H9 (cell line): ENCODE measurements at regions not wholly inside any gene's neighbourhood (a gene's known extent, or its start where the extent isn't known, plus 50 kb on each side); places are given as distances from the start of the nearest gene placed in this dataset.

Experiments
- DNase-seq: peaks from one replicate; pipeline ENCODE4 v3.0.0-alpha.2; 2017
- H2AFZ ChIP-seq: one replicate; pipeline ENCODE4 v1.6.1; 2013; ENCODE audit warnings: mild to moderate bottlenecking, low read length, control low read depth, moderate library complexity
- H2AK5ac ChIP-seq: 2 replicates; pipeline ENCODE4 v1.6.1; 2013; ENCODE audit warnings: low read length, control low read depth, mixed read lengths; ENCODE audit not compliant: insufficient read length
- H2BK120ac ChIP-seq: one replicate; pipeline ENCODE4 v1.6.1; 2013; ENCODE audit warnings: low read depth, mild to moderate bottlenecking, low read length, control low read depth, inconsistent platforms; ENCODE audit not compliant: poor library complexity, severe bottlenecking
- H2BK12ac ChIP-seq: 2 replicates; pipeline ENCODE4 v1.6.1; 2013; ENCODE audit warnings: low read length, control low read depth, mixed read lengths, low read depth; ENCODE audit not compliant: insufficient read length
- H2BK15ac ChIP-seq: 2 replicates; pipeline ENCODE4 v1.6.1; 2013; ENCODE audit warnings: low read depth, low read length, control low read depth
- H2BK20ac ChIP-seq: one replicate; pipeline ENCODE4 v1.6.1; 2013; ENCODE audit warnings: low read depth, mild to moderate bottlenecking, low read length, control low read depth, inconsistent platforms; ENCODE audit not compliant: poor library complexity, severe bottlenecking
- H2BK5ac ChIP-seq: 2 replicates; pipeline ENCODE4 v1.6.1; 2013; ENCODE audit warnings: low read length, control low read depth, mixed read lengths; ENCODE audit not compliant: insufficient read length
- H3K14ac ChIP-seq: 2 replicates; pipeline ENCODE4 v1.6.1; 2013; ENCODE audit warnings: low read length, control low read depth; ENCODE audit not compliant: insufficient read depth
- H3K18ac ChIP-seq: 2 replicates; pipeline ENCODE4 v1.6.1; 2013; ENCODE audit warnings: low read depth, mild to moderate bottlenecking, mixed read lengths, low read length, control low read depth; ENCODE audit not compliant: insufficient read length
- H3K23ac ChIP-seq: 2 replicates; pipeline ENCODE4 v1.6.1; 2013; ENCODE audit warnings: low read length, control low read depth, mixed read lengths, low read depth; ENCODE audit not compliant: insufficient read length
- H3K23me2 ChIP-seq: 2 replicates; pipeline ENCODE4 v1.6.1; 2013; ENCODE audit warnings: low read depth, mild to moderate bottlenecking, mixed read lengths, low read length, control low read depth; ENCODE audit not compliant: insufficient read length, poor library complexity, severe bottlenecking
- H3K27ac ChIP-seq: 2 replicates; pipeline ENCODE4 v1.5.1; 2013; ENCODE audit warnings: low read length, control low read depth, mixed read lengths, low read depth; ENCODE audit not compliant: insufficient read length
- H3K27me3 ChIP-seq: 2 replicates; pipeline ENCODE4 v1.6.1; 2013; ENCODE audit warnings: low read length, control low read depth, inconsistent platforms; ENCODE audit not compliant: insufficient read depth
- H3K4ac ChIP-seq: 2 replicates; pipeline ENCODE4 v1.6.1; 2013; ENCODE audit warnings: low read depth, mild to moderate bottlenecking, control low read depth, inconsistent platforms, low read length, moderate library complexity
- H3K4me1 ChIP-seq: 2 replicates; pipeline ENCODE4 v1.6.1; 2013; ENCODE audit warnings: low read length, control low read depth, inconsistent platforms; ENCODE audit not compliant: insufficient read depth
- H3K4me2 ChIP-seq: 2 replicates; pipeline ENCODE4 v1.6.1; 2013; ENCODE audit warnings: low read length, control low read depth, mixed read lengths; ENCODE audit not compliant: insufficient read length, insufficient read depth
- H3K56ac ChIP-seq: 2 replicates; pipeline ENCODE4 v1.6.1; 2013; ENCODE audit warnings: low read depth, mild to moderate bottlenecking, mixed read lengths, low read length, control low read depth; ENCODE audit not compliant: insufficient read length
- H3K79me1 ChIP-seq: 2 replicates; pipeline ENCODE4 v1.6.1; 2013; ENCODE audit warnings: low read depth, mild to moderate bottlenecking, moderate library complexity, low read length, control low read depth, inconsistent platforms; ENCODE audit not compliant: insufficient read depth, poor library complexity, severe bottlenecking
- H3K79me2 ChIP-seq: 2 replicates; pipeline ENCODE4 v1.6.1; 2013; ENCODE audit warnings: low read length, control low read depth, inconsistent platforms; ENCODE audit not compliant: insufficient read depth
- H3K9ac ChIP-seq: 2 replicates; pipeline ENCODE4 v1.6.1; 2013; ENCODE audit warnings: low read length, control low read depth, mixed read lengths; ENCODE audit not compliant: insufficient read length; ENCODE audit errors: extremely low read depth
- H3K9me3 ChIP-seq: one replicate; pipeline ENCODE4 v1.6.1; 2013; ENCODE audit warnings: low read depth, low read length, inconsistent platforms; ENCODE audit not compliant: control insufficient read depth
- H3T11ph ChIP-seq: one replicate; pipeline ENCODE4 v1.6.1; 2013; ENCODE audit warnings: mild to moderate bottlenecking, low read length, control low read depth, inconsistent platforms
- H4K20me1 ChIP-seq: one replicate; pipeline ENCODE4 v1.6.1; 2013; ENCODE audit not compliant: control insufficient read depth, insufficient read length, insufficient read depth
- H4K5ac ChIP-seq: 2 replicates; pipeline ENCODE4 v1.6.1; 2013; ENCODE audit warnings: low read depth, mild to moderate bottlenecking, mixed read lengths, low read length, control low read depth; ENCODE audit not compliant: insufficient read length
- H4K8ac ChIP-seq: replicated peaks from 2 replicates; pipeline ENCODE4 v1.6.1; 2013; ENCODE audit warnings: low read length, control low read depth, mixed read lengths, low read depth; ENCODE audit not compliant: insufficient read length
- H4K91ac ChIP-seq: 2 replicates; pipeline ENCODE4 v1.6.1; 2013; ENCODE audit warnings: low read depth, mild to moderate bottlenecking, moderate library complexity, mixed read lengths, low read length, control low read depth; ENCODE audit not compliant: insufficient read length
- H3K27ac Mint-ChIP-seq, 3 experiments: 2 replicates in 2 of 3; 3 replicates in 1 of 3; pipeline ENCODE4 v1.8.0; 2020 to 2021; ENCODE audit warnings: mixed read lengths in 3 of 3, mild to moderate bottlenecking in 1 of 3, moderate library complexity in 1 of 3
- H3K27me3 Mint-ChIP-seq: 2 replicates; pipeline ENCODE4 v1.8.0; 2021; ENCODE audit warnings: low read depth, mild to moderate bottlenecking, moderate library complexity, mixed read lengths
- H3K36me3 Mint-ChIP-seq, 3 experiments: 2 replicates in 2 of 3; 3 replicates in 1 of 3; pipeline ENCODE4 v1.8.0; 2020 to 2021; ENCODE audit warnings: low read depth in 3 of 3, mixed read lengths in 3 of 3; ENCODE audit not compliant: insufficient read depth in 1 of 3
- H3K4me1 Mint-ChIP-seq, 2 experiments: 2 replicates each; pipeline ENCODE4 v1.8.0; 2020; ENCODE audit warnings: mixed read lengths in 2 of 2
- H3K4me3 Mint-ChIP-seq, 2 experiments: 2 replicates in 1 of 2; 3 replicates in 1 of 2; pipeline ENCODE4 v1.8.0; 2020 to 2021; ENCODE audit warnings: mild to moderate bottlenecking in 2 of 2, mixed read lengths in 2 of 2, moderate library complexity in 1 of 2
- H3K9me3 Mint-ChIP-seq, 2 experiments: 2 replicates in 1 of 2; 3 replicates in 1 of 2; pipeline ENCODE4 v1.8.0; 2020; ENCODE audit warnings: mild to moderate bottlenecking in 2 of 2, mixed read lengths in 2 of 2, moderate library complexity in 1 of 2
- WGBS: extraction: QIAGEN DNeasy Blood & Tissue Kit; methylation state at CpG from one replicate; pipeline ENCODE4 v1.1.7; 2013; ENCODE audit warnings: missing lambda C conversion rate, low lambda C conversion rate, mixed read lengths; ENCODE audit not compliant: insufficient read length; ENCODE audit errors: extremely low coverage; 5-methylcytosine and 5-hydroxymethylcytosine counted together
- TF ChIP-seq, protein P1 (sequence below): fragments of 200-600 bp; sonication (generic); conservative IDR thresholded peaks from 3 replicates; pipeline ENCODE4 v1.8.0; 2021; ENCODE audit warnings: antibody characterized with exemption, mild to moderate bottlenecking

DNA sequence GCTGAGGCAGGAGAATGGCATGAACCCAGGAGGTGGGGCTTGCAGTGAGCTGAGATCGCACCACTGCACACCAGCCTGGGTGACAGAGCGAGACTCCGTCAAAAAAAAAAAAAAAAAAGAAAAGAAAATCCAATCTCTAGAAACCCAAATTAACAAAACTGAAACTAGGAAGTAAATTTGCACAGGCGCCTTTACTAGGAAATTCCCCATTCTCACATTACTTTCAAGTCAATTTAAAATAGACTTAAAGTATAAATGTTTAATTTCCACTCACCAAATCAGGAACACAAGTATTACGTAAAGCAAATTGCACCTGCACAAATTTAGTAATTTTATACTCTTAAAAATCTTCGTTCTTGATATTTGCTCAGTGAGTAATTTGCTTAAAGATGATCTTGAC is 67.8 kb upstream of the BCAR3 start:
- H3K36me3 Mint-ChIP-seq, result peaks cover 2 to 10% (median 2%) of the 10 kb centered on the region in 3 experiments; a peak in 5 of 7 replicates
- no CpG with 5 or more reads among the region's 6 CpGs for WGBS
- H3K4me2 ChIP-seq, result no peak overlapping the region

More for the DNA sequence above, 67.8 kb upstream of the BCAR3 start:
- H3K27me3 Mint-ChIP-seq, result peaks cover 4% of the 10 kb centered on the region; the same call in 1 of the 2 replicates
- no peak for DNase-seq
- H3K18ac ChIP-seq, result no peak overlapping the region
- no peak overlapping the region for H3K9ac ChIP-seq
- H4K8ac ChIP-seq, result no peak overlapping the region
- H4K91ac ChIP-seq, result no peak overlapping the region
- no peak overlapping the region for H2AFZ ChIP-seq
- H2BK5ac ChIP-seq, result no peak overlapping the region
- H3K23me2 ChIP-seq, result no peaks in the 10 kb centered on the region
- H2BK120ac ChIP-seq, result no peak overlapping the region
- no peak overlapping the region for H3K14ac ChIP-seq
- TF ChIP-seq, protein P1, sequence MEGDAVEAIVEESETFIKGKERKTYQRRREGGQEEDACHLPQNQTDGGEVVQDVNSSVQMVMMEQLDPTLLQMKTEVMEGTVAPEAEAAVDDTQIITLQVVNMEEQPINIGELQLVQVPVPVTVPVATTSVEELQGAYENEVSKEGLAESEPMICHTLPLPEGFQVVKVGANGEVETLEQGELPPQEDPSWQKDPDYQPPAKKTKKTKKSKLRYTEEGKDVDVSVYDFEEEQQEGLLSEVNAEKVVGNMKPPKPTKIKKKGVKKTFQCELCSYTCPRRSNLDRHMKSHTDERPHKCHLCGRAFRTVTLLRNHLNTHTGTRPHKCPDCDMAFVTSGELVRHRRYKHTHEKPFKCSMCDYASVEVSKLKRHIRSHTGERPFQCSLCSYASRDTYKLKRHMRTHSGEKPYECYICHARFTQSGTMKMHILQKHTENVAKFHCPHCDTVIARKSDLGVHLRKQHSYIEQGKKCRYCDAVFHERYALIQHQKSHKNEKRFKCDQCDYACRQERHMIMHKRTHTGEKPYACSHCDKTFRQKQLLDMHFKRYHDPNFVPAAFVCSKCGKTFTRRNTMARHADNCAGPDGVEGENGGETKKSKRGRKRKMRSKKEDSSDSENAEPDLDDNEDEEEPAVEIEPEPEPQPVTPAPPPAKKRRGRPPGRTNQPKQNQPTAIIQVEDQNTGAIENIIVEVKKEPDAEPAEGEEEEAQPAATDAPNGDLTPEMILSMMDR, result no peak
- no peak overlapping the region for H2BK15ac ChIP-seq
- no peaks in the 10 kb centered on the region for H3K4me1 ChIP-seq
- peaks cover 9 to 14% of the 10 kb centered on the region in 2 experiments for H3K9me3 Mint-ChIP-seq
- H2BK12ac ChIP-seq, result no peak overlapping the region
- no peak overlapping the region for H4K5ac ChIP-seq
- no peak overlapping the region for H3K4ac ChIP-seq
- H3K23ac ChIP-seq, result no peak overlapping the region
- no peaks in the 10 kb centered on the region for H3K9me3 ChIP-seq
- no peaks in the 10 kb centered on the region for H3K27me3 ChIP-seq
- no peak overlapping the region for H3K4me3 Mint-ChIP-seq
- no peak overlapping the region for H2AK5ac ChIP-seq
- H4K20me1 ChIP-seq, result no peaks in the 10 kb centered on the region
- no peak overlapping the region for H3T11ph ChIP-seq
- H3K27ac Mint-ChIP-seq, result no peak overlapping the region
- H2BK20ac ChIP-seq, result no peak overlapping the region
- no peaks in the 10 kb centered on the region; a peak in 1 of 4 replicates for H3K4me1 Mint-ChIP-seq
- H3K56ac ChIP-seq, result no peak overlapping the region
- no peaks in the 10 kb centered on the region for H3K79me2 ChIP-seq
- H3K79me1 ChIP-seq, result no peaks in the 10 kb centered on the region
- no peak overlapping the region for H3K27ac ChIP-seq
